HG03342 (cell line): ENCODE measurements at regions not wholly inside any gene's neighbourhood (a gene's known extent, or its start where the extent isn't known, plus 50 kb on each side); places are given as distances from the start of the nearest gene placed in this dataset.
A peak's percentile ranks its signal among the peaks of the same experiment; 100 is the strongest.
"Not testable (repeated sequence)": the region's sequence is repeated elsewhere in the genome, so short reads cannot be mapped to it uniquely, and the experiment has no call there.

Experiments used
- ATAC-seq: cut with Tn5 transposase; IDR thresholded peaks from one replicate; pipeline ENCODE4 v1.9.1; 2021; ENCODE audit warnings: mild to moderate bottlenecking, moderate library complexity; ENCODE audit not compliant: unreplicated experiment

GRCh38 chr16:29578898-29579297 lies 72.7 kb upstream of the NPIPB12 start:
- ATAC-seq, result not testable (repeated sequence)

- ATAC-seq, result not testable (repeated sequence)
Measured at GRCh38 chr16:29581764-29582163, 75.6 kb upstream of the NPIPB12 start.

- not testable (repeated sequence) for ATAC-seq
Measured at GRCh38 chr16:29591919-29592318, 71.1 kb upstream of the SPN start.

GRCh38 chr16:29594269-29594925 lies 68.7 kb upstream of the SPN start:
- peak; percentile 31 for ATAC-seq

GRCh38 chr16:29594926-29595838 lies 67.9 kb upstream of the SPN start:
- ATAC-seq, result peak; percentile 63

- ATAC-seq, result not testable (repeated sequence)
Measured at GRCh38 chr16:29597030-29597429, 66.0 kb upstream of the SPN start.

- ATAC-seq, result peak; percentile 32
Measured at GRCh38 chr16:29600111-29601000, 62.7 kb upstream of the SPN start.

- not testable (repeated sequence) for ATAC-seq
Measured at GRCh38 chr16:29602247-29602625, 60.8 kb upstream of the SPN start.

- ATAC-seq, result not testable (repeated sequence)
Measured at GRCh38 chr16:29602683-29603088, 60.4 kb upstream of the SPN start.

- not testable (repeated sequence) for ATAC-seq
Measured at GRCh38 chr16:29604631-29605549, 58.2 kb upstream of the SPN start.

GRCh38 chr16:29605593-29606205 lies 57.3 kb upstream of the SPN start:
- not testable (repeated sequence) for ATAC-seq

GRCh38 chr16:29606669-29607427 lies 56.2 kb upstream of the SPN start:
- ATAC-seq, result not testable (repeated sequence)

- not testable (repeated sequence) for ATAC-seq
Measured at GRCh38 chr16:29607428-29607823, 55.6 kb upstream of the SPN start.

- ATAC-seq, result peak; percentile 13
Measured at GRCh38 chr16:29612381-29613306, 50.4 kb upstream of the SPN start.
